HepG2 (cell line): ENCODE measurements at regions not wholly inside any gene's neighbourhood (a gene's known extent, or its start where the extent isn't known, plus 50 kb on each side); places are given as distances from the start of the nearest gene placed in this dataset.

Source experiments
- ATAC-seq: fragments of 200-7000 bp; cut with Tn5 transposase; 3 replicates; pipeline ENCODE4 v1.9.1; 2020; ENCODE audit warnings: mild to moderate bottlenecking, moderate library complexity
- BruUV-seq: library from RNA; stranded (reverse); fragments of 400-500 nt; replicated peaks from 2 replicates; lab custom pipeline; 2021; lab: Mats Ljungman, UMichigan
- CTCF ChIA-PET: fragments of 300-600 bp; formaldehyde crosslinking; extraction: SDS; loops from one replicate; lab custom pipeline; 2021; ENCODE audit warnings: low total read pairs, inconsistent platforms, low intra/inter-chr PET ratio; lab: Yijun Ruan, JAX
- POLR2A ChIA-PET: fragments of 350-600 bp; sonication (Branson Sonifier 250); formaldehyde crosslinking; loops from one replicate; lab custom pipeline; 2020; ENCODE audit warnings: antibody characterized with exemption, inconsistent platforms; lab: Yijun Ruan, JAX
- DNase-seq: peaks from one replicate; pipeline ENCODE4 v3.0.0-alpha.2; 2015; ENCODE audit warnings: low spot score
- FAIRE-seq: peaks from 3 replicates; lab custom pipeline; 2011; peaks lifted over from hg19 to GRCh38; lab: Jason Lieb, UNC
- H2AFZ ChIP-seq: one replicate; pipeline ENCODE4 v1.6.1; 2011; ENCODE audit warnings: low read length, inconsistent platforms
- H3K27ac ChIP-seq: fragments of 300-600 bp; 3 replicates; pipeline ENCODE4 v1.8.0; 2011; ENCODE audit warnings: mixed run types, mild to moderate bottlenecking, mixed read lengths, low read length, inconsistent platforms; ENCODE audit not compliant: insufficient read depth; ENCODE audit errors: extremely low read length
- H3K27me3 ChIP-seq, 2 experiments: fragments of 200-600 bp in 1 of 2; 2 replicates in 1 of 2; 3 replicates in 1 of 2; pipeline versions ENCODE4 v1.6.0 to v1.8.0; 2011; ENCODE audit warnings: low read length in 2 of 2, mild to moderate bottlenecking in 2 of 2, moderate library complexity in 2 of 2, inconsistent platforms in 1 of 2; ENCODE audit not compliant: insufficient read depth in 2 of 2, control insufficient read depth in 1 of 2
- H3K36me3 ChIP-seq, 2 experiments: fragments of 200-600 bp in 1 of 2; replicated peaks in 1 of 2; 2 replicates in 1 of 2; 3 replicates in 1 of 2; pipeline versions ENCODE4 v1.5.1 to v1.8.0; 2011; ENCODE audit warnings: low read length in 2 of 2, inconsistent platforms in 1 of 2; ENCODE audit not compliant: insufficient read depth in 2 of 2, control insufficient read depth in 1 of 2
- H3K4me1 ChIP-seq: 2 replicates; pipeline ENCODE4 v1.5.1; 2012; ENCODE audit warnings: low read length, inconsistent platforms; ENCODE audit not compliant: insufficient read depth
- H3K4me2 ChIP-seq: 2 replicates; pipeline ENCODE4 v1.6.0; 2011; ENCODE audit warnings: low read depth, low read length, inconsistent platforms
- H3K4me3 ChIP-seq, 3 experiments: fragments of 200-600 bp in 1 of 3; sonication (generic), shearing (Covaris generic) in 1 of 3; replicated peaks in 1 of 3; 2 replicates each; pipeline ENCODE4 v1.5.1; 2011 to 2016; ENCODE audit warnings: low read length in 3 of 3, inconsistent platforms in 2 of 3, low read depth in 2 of 3, mild to moderate bottlenecking in 2 of 3, control low read depth in 1 of 3, mixed read lengths in 1 of 3; ENCODE audit not compliant: insufficient read depth in 1 of 3
- H3K79me2 ChIP-seq: one replicate; pipeline ENCODE4 v1.6.1; 2011; ENCODE audit warnings: low read length, inconsistent platforms; ENCODE audit not compliant: insufficient read depth
- H3K9ac ChIP-seq: 2 replicates; pipeline ENCODE4 v1.6.0; 2011; ENCODE audit warnings: mild to moderate bottlenecking, low read depth, low read length, inconsistent platforms; ENCODE audit not compliant: insufficient read depth
- H3K9me3 ChIP-seq: 2 replicates; pipeline ENCODE4 v1.5.1; 2012; ENCODE audit warnings: mild to moderate bottlenecking, low read length
- H4K20me1 ChIP-seq: 2 replicates; pipeline ENCODE4 v1.6.0; 2011; ENCODE audit warnings: inconsistent platforms, mild to moderate bottlenecking, low read length, moderate library complexity; ENCODE audit not compliant: insufficient read depth
- CCAR2 ChIP-seq: fragments of 200-400 bp; formaldehyde crosslinking; optimal IDR thresholded peaks from 2 replicates; pipeline ENCODE3; 2018; ENCODE audit warnings: low read depth, mild to moderate bottlenecking, low read length, moderate library complexity
- EP300 ChIP-seq, 3 experiments: sonication (generic) in 1 of 3; formaldehyde crosslinking in 1 of 3; IDR thresholded peaks; 2 replicates each; pipeline versions ENCODE4 v1.5.1 to v1.6.1; 2011 to 2020; ENCODE audit warnings: low read depth in 2 of 3, low read length in 2 of 3, borderline replicate concordance in 1 of 3, improper control_type of control experiment in 1 of 3, mild to moderate bottlenecking in 1 of 3, missing genetic modification reagents in 1 of 3, moderate library complexity in 1 of 3
- FOXP1 ChIP-seq, 2 experiments: fragments of 450-650 bp in 1 of 2; IDR thresholded peaks; 2 replicates each; pipeline ENCODE4 v1.6.1; 2017 to 2018; ENCODE audit warnings: antibody characterized with exemption in 1 of 2
- GTF2F1 ChIP-seq: fragments of 150-350 bp; IDR thresholded peaks from 2 replicates; pipeline ENCODE4 v1.6.1; 2014; ENCODE audit warnings: low read length
- ISL2 ChIP-seq: sonication (generic); formaldehyde crosslinking; IDR thresholded peaks from 2 replicates; pipeline ENCODE4 v1.5.0; 2020; ENCODE audit warnings: missing genetic modification reagents
- MED8 ChIP-seq: sonication (generic); formaldehyde crosslinking; IDR thresholded peaks from 2 replicates; pipeline ENCODE4 v1.8.1; 2023; ENCODE audit warnings: mild to moderate bottlenecking, missing genetic modification reagents; ENCODE audit not compliant: insufficient replicate concordance
- MXD3 ChIP-seq: IDR thresholded peaks from 2 replicates; pipeline ENCODE4 v1.6.1; 2016; ENCODE audit warnings: mild to moderate bottlenecking, missing biosample characterization, missing genetic modification reagents
- PRDM4 ChIP-seq: sonication (generic); formaldehyde crosslinking; IDR thresholded peaks from 2 replicates; pipeline ENCODE4 v1.9.0; 2021; ENCODE audit warnings: missing genetic modification reagents, borderline replicate concordance
- RAD51 ChIP-seq: fragments of 450-650 bp; IDR thresholded peaks from 2 replicates; pipeline ENCODE4 v1.6.1; 2016; ENCODE audit warnings: borderline replicate concordance
- RARA ChIP-seq: IDR thresholded peaks from 2 replicates; pipeline ENCODE4 v1.6.1; 2016; ENCODE audit warnings: missing genetic modification reagents, missing compliant biosample characterization
- REST ChIP-seq, 2 experiments: IDR thresholded peaks; 2 replicates each; pipeline ENCODE4 v1.6.1; 2011 to 2012; ENCODE audit warnings: low read length in 2 of 2, borderline replicate concordance in 1 of 2, low read depth in 1 of 2, mild to moderate bottlenecking in 1 of 2, moderate library complexity in 1 of 2
- REXO4 ChIP-seq: sonication (generic); formaldehyde crosslinking; IDR thresholded peaks from 2 replicates; pipeline ENCODE4 v1.8.0; 2022; ENCODE audit warnings: missing genetic modification reagents, mild to moderate bottlenecking, borderline replicate concordance
- ZBTB1 ChIP-seq: sonication (generic); formaldehyde crosslinking; IDR thresholded peaks from 2 replicates; pipeline ENCODE4 v1.4.0; 2020; ENCODE audit warnings: missing genetic modification reagents, borderline replicate concordance
- ZNF674 ChIP-seq: sonication (generic); formaldehyde crosslinking; IDR thresholded peaks from 2 replicates; pipeline ENCODE4 v1.5.0; 2020; ENCODE audit warnings: low read depth, mild to moderate bottlenecking, missing genetic modification reagents
- ZNF772 ChIP-seq: sonication (generic); formaldehyde crosslinking; IDR thresholded peaks from 2 replicates; pipeline ENCODE4 v1.5.0; 2020; ENCODE audit warnings: mild to moderate bottlenecking, missing genetic modification reagents
- ZNF777 ChIP-seq: sonication (generic); formaldehyde crosslinking; IDR thresholded peaks from 2 replicates; pipeline ENCODE4 v1.4.0; 2020; ENCODE audit warnings: missing genetic modification reagents
- WGBS: methylation state at CpG from one replicate; pipeline ENCODE4 v1.1.6; 2017; ENCODE audit warnings: low lambda C conversion rate; 5-methylcytosine and 5-hydroxymethylcytosine counted together
- in situ Hi-C: cut with HindIII; loops from 2 replicates; pipeline ENCODE4 v1.10.0; 2017; ENCODE audit warnings: low pct_unique_long_range_greater_than_20kb; ENCODE audit not compliant: extremely low pct_ligation_motif_present
- intact Hi-C: fragments of 100-400 bp; cut with micrococcal nuclease; formaldehyde crosslinking; loops from one replicate; pipeline ENCODE4 v1.10.0; 2022; ENCODE audit not compliant: unreplicated experiment

- TF ChIP-seq PRDM4 (CRISPR knock-in tag) (no peak), ZNF772 (no peak)
- TF ChIP-seq, all 625 proteins: peak for 13
These were observed 88.4 kb downstream of the HFE start (continued) for GRCh38 chr6:26175428-26176181.

GRCh38 chr6:26179675-26180074 is 92.4 kb downstream of the HFE start:
- ChIA-PET POLR2A (interaction anchor here (1.8 kb wide), 1 partner anchor 9 kb away, joined by 11 read pairs; a partner anchor contains a TSS), CTCF (no interaction called here)

More at GRCh38 chr6:26179675-26180074, 92.4 kb downstream of the HFE start:
- FAIRE-seq: no peak
- Histone ChIP-seq H3K79me2 (no peaks in the 10 kb centered on the region), H3K4me2 (no peak overlapping the region), H3K9ac (no peak overlapping the region), H3K27me3 (no peaks in the 10 kb centered on the region), H3K4me3 (no peak overlapping the region), H3K36me3 (no peaks in the 10 kb centered on the region), H3K4me1 (peaks cover 12% of the 10 kb centered on the region), H3K27ac (no peak overlapping the region), H4K20me1 (no peaks in the 10 kb centered on the region), H2AFZ (no peak overlapping the region), H3K9me3 (no peaks in the 10 kb centered on the region)
- intact Hi-C loops (loop anchor here (1.0 to 5.0 kb wide), 2 partner anchors 94 to 153 kb away; no protein-coding TSS in a partner anchor), in situ Hi-C loops (loop anchor here (10.0 kb wide), 1 partner anchor 135 kb away; no protein-coding TSS in a partner anchor)
- DNase-seq: no peak
- TF ChIP-seq FOXP1 (IDR thresholded peaks at IDR 0.05) (no peak), FOXP1 (CRISPR knock-in tag; IDR thresholded peaks at IDR 0.05) (no peak), ZNF674 (CRISPR knock-in tag) (no peak), GTF2F1 (no peak), REXO4 (CRISPR knock-in tag) (no peak), RARA (no peak), CCAR2 (no peak), MED8 (CRISPR knock-in tag) (no peak), EP300 (IDR thresholded peaks at IDR 0.05; ENCODE audit: low read depth in 2 of 2, low read length in 2 of 2) (no peak), EP300 (CRISPR knock-in tag; IDR thresholded peaks at IDR 0.05; ENCODE audit: borderline replicate concordance) (no peak), ZNF777 (no peak), RAD51 (no peak), ZBTB1 (CRISPR knock-in tag) (no peak), MXD3 (CRISPR knock-in tag) (no peak), REST (IDR thresholded peaks at IDR 0.05; ENCODE audit: borderline replicate concordance in 1 of 2, low read depth in 1 of 2, low read length in 2 of 2) (no peak), ISL2 (CRISPR knock-in tag) (no peak)
- BruUV-seq: no TSS peak
- WGBS: 92% methylated on average over 1 of the region's 1 CpG
- ATAC-seq: no peak
